ENCODE measurements at regions not wholly inside any gene's neighbourhood (a gene's known extent, or its start where the extent isn't known, plus 50 kb on each side); places are given as distances from the start of the nearest gene placed in this dataset.

- Histone ChIP-seq H3K9me3 (ENCODE audit: control insufficient read depth, insufficient read depth, low read depth, low read length) (no peaks in the 10 kb centered on the region), H3K36me3 (ENCODE audit: control insufficient read depth, insufficient read depth, low read length) (no peaks in the 10 kb centered on the region), H3K27me3 (ENCODE audit: control insufficient read depth, insufficient read depth, low read length) (no peaks in the 10 kb centered on the region), H3K27ac (ENCODE audit: low read length) (peak overlapping the region; percentile 63), H3K4me1 (ENCODE audit: control insufficient read depth, insufficient read depth, low read length) (peaks cover 18% of the 10 kb centered on the region), H3K4me3 (ENCODE audit: low read depth in 2 of 2, low read length in 2 of 2) (no peak overlapping the region)
- ChIA-PET CTCF (no interaction called here), POLR2A (no interaction called here)
- BruUV-seq (replicated peaks), result no TSS peak
- DNase-seq (ENCODE audit: low read depth, low spot score), result no peak
- TF ChIP-seq CTCF (IDR thresholded peaks at IDR 0.05), result no peak
- TF ChIP-seq POLR2AphosphoS5 (IDR thresholded peaks at IDR 0.05; ENCODE audit: low read depth, low read length), result no peak
- no peak for TF ChIP-seq TCF7L2 (IDR thresholded peaks at IDR 0.05; ENCODE audit: low read depth, low read length)
- TF ChIP-seq REST (IDR thresholded peaks at IDR 0.05; ENCODE audit: insufficient read depth in 1 of 2, low read depth in 2 of 2, low read length in 1 of 2), result no peak
- TF ChIP-seq SIN3A (IDR thresholded peaks at IDR 0.05; ENCODE audit: borderline replicate concordance, insufficient read depth, low read depth, low read length), result no peak
- intact Hi-C loops (cut with micrococcal nuclease; ENCODE audit: unreplicated experiment), result no loop called here
- ATAC-seq, result peak; percentile 71
- in situ Hi-C loops (cut with HindIII; ENCODE audit: low pct_unique_long_range_greater_than_20kb, low sequenced_read_pairs), result no loop called here
Measured at GRCh38 chr6:37092923-37093727, 76.8 kb upstream of the PIM1 start.

- TF ChIP-seq REST (IDR thresholded peaks at IDR 0.05; ENCODE audit: insufficient read depth in 1 of 2, low read depth in 2 of 2, low read length in 1 of 2) (no peak), POLR2AphosphoS5 (IDR thresholded peaks at IDR 0.05; ENCODE audit: low read depth, low read length) (no peak), TCF7L2 (IDR thresholded peaks at IDR 0.05; ENCODE audit: low read depth, low read length) (no peak), SIN3A (IDR thresholded peaks at IDR 0.05; ENCODE audit: borderline replicate concordance, insufficient read depth, low read depth, low read length) (no peak), CTCF (IDR thresholded peaks at IDR 0.05) (no peak)
- DNase-seq (ENCODE audit: low read depth, low spot score) (no peak), ATAC-seq (no peak)
- Histone ChIP-seq H3K27me3 (ENCODE audit: control insufficient read depth, insufficient read depth, low read length) (no peaks in the 10 kb centered on the region), H3K4me3 (ENCODE audit: low read depth in 2 of 2, low read length in 2 of 2) (no peak overlapping the region), H3K36me3 (ENCODE audit: control insufficient read depth, insufficient read depth, low read length) (no peaks in the 10 kb centered on the region), H3K9me3 (ENCODE audit: control insufficient read depth, insufficient read depth, low read depth, low read length) (no peaks in the 10 kb centered on the region), H3K4me1 (ENCODE audit: control insufficient read depth, insufficient read depth, low read length) (peaks cover 18% of the 10 kb centered on the region), H3K27ac (ENCODE audit: low read length) (no peak overlapping the region; the same call in 1 of the 2 replicates)
- BruUV-seq (replicated peaks), result no TSS peak
- intact Hi-C loops (cut with micrococcal nuclease; ENCODE audit: unreplicated experiment) (no loop called here), in situ Hi-C loops (cut with HindIII; ENCODE audit: low pct_unique_long_range_greater_than_20kb, low sequenced_read_pairs) (no loop called here)
- POLR2A ChIA-PET, result no interaction called here
- CTCF ChIA-PET, result no interaction called here
Measured at GRCh38 chr6:37093728-37094069, 76.3 kb upstream of the PIM1 start.

Data from Panc1 (cell line).